ENCODE measurements at regions not wholly inside any gene's neighbourhood (a gene's known extent, or its start where the extent isn't known, plus 50 kb on each side); places are given as distances from the start of the nearest gene placed in this dataset.

DNA sequence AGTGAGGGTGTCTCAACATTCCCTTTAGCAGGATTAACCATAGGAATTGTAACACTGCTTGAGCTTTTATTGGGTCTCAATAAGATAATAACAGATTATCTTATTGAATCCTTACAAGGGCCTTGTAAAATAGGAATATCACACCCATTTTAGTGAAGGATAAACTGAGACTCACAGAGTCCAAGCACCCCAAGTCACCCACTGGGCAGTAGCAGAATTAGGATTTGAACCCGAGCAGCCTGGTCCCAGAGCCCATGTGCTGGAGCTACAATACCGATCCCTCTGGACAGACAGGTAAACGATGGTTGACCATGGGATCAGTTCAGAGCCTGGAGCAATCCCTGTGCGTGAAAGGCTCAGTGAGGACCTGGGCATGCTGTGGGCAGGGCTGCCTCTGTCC lies 56.3 kb upstream of the MRPS22 start:
- TF ChIP-seq POLR2A (IDR thresholded peaks at IDR 0.05) = no peak
- TF ChIP-seq, protein P1, sequence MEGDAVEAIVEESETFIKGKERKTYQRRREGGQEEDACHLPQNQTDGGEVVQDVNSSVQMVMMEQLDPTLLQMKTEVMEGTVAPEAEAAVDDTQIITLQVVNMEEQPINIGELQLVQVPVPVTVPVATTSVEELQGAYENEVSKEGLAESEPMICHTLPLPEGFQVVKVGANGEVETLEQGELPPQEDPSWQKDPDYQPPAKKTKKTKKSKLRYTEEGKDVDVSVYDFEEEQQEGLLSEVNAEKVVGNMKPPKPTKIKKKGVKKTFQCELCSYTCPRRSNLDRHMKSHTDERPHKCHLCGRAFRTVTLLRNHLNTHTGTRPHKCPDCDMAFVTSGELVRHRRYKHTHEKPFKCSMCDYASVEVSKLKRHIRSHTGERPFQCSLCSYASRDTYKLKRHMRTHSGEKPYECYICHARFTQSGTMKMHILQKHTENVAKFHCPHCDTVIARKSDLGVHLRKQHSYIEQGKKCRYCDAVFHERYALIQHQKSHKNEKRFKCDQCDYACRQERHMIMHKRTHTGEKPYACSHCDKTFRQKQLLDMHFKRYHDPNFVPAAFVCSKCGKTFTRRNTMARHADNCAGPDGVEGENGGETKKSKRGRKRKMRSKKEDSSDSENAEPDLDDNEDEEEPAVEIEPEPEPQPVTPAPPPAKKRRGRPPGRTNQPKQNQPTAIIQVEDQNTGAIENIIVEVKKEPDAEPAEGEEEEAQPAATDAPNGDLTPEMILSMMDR (IDR thresholded peaks at IDR 0.05) = no peak
- intact Hi-C loops (cut with DNase I; ENCODE audit: low total_unique reads) = no loop called here
- DNase-seq (ENCODE audit: low spot score in 2 of 2) = no peak
- WGBS, 2 donors = 91 to 100% methylated on average over 2 to 4 of the region's 4 CpGs
- H3K4me3 ChIP-seq (ENCODE audit: low read depth, poor library complexity, severe bottlenecking) = no peak overlapping the region

DNA sequence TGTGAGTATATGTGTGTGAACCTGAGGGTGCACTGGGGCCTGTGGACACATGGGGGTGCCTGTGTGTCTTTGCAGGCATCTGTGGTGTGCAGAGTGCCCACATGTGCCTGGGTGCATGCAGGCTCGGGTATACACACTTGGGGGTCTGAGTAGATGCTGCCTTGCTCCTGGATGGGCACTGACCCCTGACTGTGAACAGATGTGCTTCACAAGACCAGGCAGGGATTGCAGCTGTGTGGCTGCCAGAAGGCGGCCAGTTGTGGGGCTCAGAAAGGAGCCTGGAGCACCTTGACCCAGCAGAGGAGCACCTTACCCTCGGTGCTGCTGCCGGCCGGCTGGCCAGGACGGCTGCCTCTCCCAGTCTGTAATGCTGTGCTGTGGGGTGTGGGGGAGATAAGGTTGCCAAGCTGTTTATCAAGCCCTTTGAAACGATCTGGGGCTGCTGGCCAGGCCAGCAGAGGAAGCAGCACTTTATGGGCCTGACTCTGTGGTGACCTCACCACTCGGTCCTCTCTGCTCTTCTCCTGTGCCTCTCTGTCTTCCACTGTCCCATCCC lies 55.5 kb upstream of the MRPS22 start:
- no peak for DNase-seq (ENCODE audit: low spot score in 2 of 2)
- 50 to 71% methylated on average over 3 to 8 of the region's 8 CpGs for WGBS, 2 donors
- no peak overlapping the region for H3K4me3 ChIP-seq (ENCODE audit: low read depth, poor library complexity, severe bottlenecking)
- intact Hi-C loops (cut with DNase I; ENCODE audit: low total_unique reads) = no loop called here
- TF ChIP-seq POLR2A (IDR thresholded peaks at IDR 0.05) = no peak
- TF ChIP-seq, protein P1 (IDR thresholded peaks at IDR 0.05) = no peak

DNA sequence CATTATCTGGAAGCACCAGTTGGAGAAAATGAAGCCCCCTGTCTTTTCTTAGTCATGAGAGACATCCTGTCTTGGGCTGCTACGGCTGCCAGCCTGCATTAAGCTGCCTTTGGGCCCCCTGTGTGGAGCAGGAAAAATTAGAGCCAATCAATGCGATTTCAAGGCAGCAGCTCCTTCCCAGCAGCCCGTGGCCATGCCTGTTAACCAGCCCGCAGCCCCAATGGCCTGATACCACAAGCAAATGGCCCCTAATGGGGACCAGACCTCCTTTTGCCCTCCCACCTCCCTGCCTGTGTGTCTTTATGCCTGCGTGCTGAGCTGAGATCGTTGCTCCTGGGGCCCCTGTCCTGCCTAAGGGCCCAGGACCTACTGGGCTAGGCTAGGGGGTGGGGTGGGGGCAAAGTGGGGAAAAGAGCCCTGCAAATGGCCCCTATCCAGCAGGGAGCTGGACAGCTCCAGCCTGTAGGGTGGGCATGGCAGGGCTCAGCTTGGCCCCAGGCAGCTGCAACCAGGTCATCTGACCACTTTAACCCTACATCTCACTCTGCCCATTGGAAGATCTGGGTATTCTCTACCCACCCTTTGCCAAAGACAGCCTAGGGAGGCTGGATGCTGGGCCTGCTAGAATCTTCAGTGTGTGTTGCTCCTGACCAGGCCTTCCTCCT lies 53.8 kb upstream of the MRPS22 start:
- TF ChIP-seq, protein P1 (IDR thresholded peaks at IDR 0.05) = no peak
- no peak for TF ChIP-seq POLR2A (IDR thresholded peaks at IDR 0.05)
- intact Hi-C loops (cut with DNase I; ENCODE audit: low total_unique reads) = no loop called here
- WGBS, 2 donors = 80 to 81% methylated on average over 4 to 6 of the region's 6 CpGs
- no peak for DNase-seq (ENCODE audit: low spot score in 2 of 2)
- H3K4me3 ChIP-seq (ENCODE audit: low read depth, poor library complexity, severe bottlenecking) = no peak overlapping the region

DNA sequence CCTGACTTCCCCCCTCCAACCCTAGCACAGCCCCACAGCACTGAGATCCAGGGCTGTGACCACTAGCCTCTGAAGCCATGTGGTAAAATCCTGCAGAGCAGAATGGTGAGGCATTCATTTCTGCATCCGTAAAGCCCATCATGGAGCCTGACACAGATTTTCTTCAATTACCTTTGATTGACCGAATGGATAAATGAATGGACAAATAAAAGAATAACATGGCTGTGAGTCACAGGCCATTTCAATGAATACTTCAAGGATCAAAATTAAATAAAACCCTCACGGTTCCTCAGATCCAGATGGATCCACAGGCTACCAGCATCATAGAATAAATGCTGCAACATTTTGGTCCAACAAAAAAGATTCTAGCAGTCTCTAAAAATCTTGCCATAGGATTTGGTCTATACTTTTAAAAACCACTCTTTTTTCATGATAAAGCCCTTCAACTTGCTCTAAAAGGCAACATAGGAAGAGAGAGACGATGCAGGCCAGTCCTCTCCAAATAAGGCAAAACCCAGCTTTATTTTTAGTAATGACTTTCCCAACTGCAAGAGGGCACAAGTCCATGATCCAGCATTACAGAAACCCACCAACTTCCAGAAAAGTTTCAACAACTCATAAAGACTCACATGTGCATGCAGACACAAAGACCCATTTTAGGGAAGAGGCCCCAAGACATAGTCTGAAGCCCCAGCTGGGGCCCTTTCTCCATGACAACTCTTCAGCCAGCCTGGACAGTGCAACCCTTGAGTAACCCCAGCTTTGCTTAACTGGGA lies 52.4 kb upstream of the MRPS22 start:
- DNase-seq (ENCODE audit: low spot score in 2 of 2) = no peak

DNA sequence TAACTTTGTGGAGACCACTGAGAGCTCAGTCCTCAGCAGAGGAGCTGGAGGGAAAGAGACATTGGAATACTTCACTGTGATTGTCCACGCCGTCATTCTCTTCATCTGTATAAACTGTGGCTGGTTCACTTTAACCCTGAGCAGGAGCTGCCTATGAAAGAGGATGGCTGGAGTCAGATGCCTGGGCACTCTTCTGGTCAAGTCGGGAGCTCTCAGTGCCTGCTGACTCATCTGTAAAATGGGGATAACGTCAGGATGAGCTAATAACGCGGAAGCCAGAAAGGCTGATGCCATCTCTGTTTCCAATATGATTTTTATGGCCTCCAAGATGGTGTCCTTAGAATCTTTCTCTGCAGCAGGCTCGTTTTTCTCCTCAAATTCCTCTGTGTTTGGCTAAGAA lies 51.6 kb upstream of the MRPS22 start:
- TF ChIP-seq POLR2A (IDR thresholded peaks at IDR 0.05) = no peak
- H3K4me3 ChIP-seq (ENCODE audit: low read depth, poor library complexity, severe bottlenecking) = no peak overlapping the region
- no peak for DNase-seq (ENCODE audit: low spot score in 2 of 2)
- 58 to 71% methylated on average over 7 of the region's 7 CpGs for WGBS, 2 donors
- intact Hi-C loops (cut with DNase I; ENCODE audit: low total_unique reads) = no loop called here

More for the DNA sequence above, 52.4 kb upstream of the MRPS22 start:
- 77 to 85% methylated on average over 4 of the region's 4 CpGs for WGBS, 2 donors
- TF ChIP-seq POLR2A (IDR thresholded peaks at IDR 0.05) = no peak
- TF ChIP-seq, protein P1 (IDR thresholded peaks at IDR 0.05) = no peak
- H3K4me3 ChIP-seq (ENCODE audit: low read depth, poor library complexity, severe bottlenecking) = no peak overlapping the region
- intact Hi-C loops (cut with DNase I; ENCODE audit: low total_unique reads) = no loop called here

All from lower leg skin (tissue), 4 donors.